ENCODE measurements at regions not wholly inside any gene's neighbourhood (a gene's known extent, or its start where the extent isn't known, plus 50 kb on each side); places are given as distances from the start of the nearest gene placed in this dataset.

GRCh38 chr10:14468023-14468441, 137.3 kb upstream of the FRMD4A start:
- FAIRE-seq: no peak

DNA sequence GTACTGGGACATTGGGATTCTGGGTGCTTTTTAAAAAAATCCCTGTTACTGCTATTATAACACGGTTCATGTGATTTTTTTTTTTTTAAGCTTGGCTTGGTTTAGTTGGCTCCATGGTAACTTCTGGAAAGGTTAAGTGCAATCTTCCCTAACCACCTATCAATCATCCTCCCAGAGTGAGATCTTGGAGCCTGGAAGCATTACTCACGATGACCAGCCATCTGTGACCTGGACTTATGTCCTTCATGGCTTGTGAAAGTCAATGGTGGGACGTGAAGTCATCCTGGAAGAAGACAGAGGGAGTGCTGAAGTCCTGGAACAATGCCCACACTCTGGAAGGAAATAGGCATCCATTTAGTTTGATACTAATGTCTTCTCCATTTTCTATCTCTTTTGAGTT, 135.5 kb upstream of the FRMD4A start:
- FAIRE-seq: no peak

DNA sequence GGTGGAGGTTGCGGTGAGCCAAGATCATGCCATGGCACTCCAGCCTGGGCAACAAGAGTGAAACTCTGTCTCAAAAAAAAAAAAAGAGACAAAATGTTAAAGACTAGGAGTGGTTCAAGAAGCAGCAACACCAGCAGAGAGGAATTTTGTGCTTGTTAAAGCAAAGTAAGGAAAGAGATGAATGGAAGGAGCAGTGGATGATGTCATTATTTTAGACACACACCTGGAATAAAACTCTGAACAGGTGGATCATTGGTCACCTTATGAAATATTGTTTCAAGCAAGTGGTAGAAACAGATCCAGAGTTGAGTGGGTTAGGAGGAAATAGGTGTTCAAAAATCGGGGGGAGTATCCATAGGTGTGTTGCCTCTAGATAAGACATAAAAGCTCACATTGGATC, 129.7 kb upstream of the FRMD4A start:
- no peak for FAIRE-seq

- FAIRE-seq: no peak
Measured at GRCh38 chr10:14459665-14460064, 128.9 kb upstream of the FRMD4A start.

- FAIRE-seq: no peak
Measured at GRCh38 chr10:14456870-14457266, 126.1 kb upstream of the FRMD4A start.

DNA sequence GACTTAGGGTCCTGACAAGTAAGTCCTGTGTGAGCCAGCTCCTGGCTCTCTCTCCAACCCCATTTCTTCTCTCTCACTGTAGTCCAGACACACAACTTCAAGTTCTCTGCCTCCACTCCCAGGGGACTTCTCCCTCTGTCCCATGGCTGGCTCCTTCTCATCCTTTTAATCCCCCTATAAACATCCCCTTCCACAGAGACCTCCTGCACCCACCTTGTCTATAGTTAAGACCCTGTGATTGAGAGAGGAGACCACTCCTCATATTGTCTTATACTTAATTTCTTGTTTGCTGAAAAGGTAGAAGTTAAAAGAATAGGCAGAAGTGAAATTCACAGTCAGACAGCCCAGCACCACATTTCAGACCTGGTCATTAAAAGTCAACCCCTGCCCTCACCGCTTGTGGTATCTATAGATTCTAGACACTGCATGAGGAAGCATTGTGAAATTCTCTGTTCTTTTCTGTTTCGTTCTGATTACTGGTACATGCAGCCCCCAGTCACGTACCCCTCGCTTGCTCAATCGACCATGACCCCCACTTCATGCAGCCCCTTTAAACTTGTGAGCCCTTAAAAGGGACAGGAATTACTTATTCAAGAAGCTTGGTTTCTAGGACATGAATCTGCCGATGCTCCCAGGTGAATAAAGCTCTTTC, 125.6 kb upstream of the FRMD4A start:
- no peak for FAIRE-seq

DNA sequence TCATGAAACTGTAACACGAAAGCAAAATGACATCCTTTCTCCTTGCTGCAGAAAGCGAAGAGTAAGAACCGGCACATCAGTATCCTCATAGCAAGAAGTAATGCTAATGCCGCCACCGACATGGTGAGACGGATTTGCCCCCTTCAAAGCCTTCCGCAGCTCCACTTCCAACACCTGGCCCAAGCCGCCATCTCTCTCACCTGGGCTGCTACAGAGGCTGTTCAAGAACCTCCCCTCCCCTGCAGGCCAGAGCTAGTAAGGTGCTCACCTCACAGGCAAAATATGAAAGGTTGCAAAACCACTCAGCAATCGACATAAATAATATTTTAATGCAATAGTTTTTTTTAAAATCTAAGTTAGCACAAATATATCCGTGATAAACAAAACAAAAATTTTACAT, 123.9 kb upstream of the FRMD4A start:
- FAIRE-seq: no peak

GRCh38 chr10:14454206-14454605, 123.5 kb upstream of the FRMD4A start:
- no peak for FAIRE-seq

DNA sequence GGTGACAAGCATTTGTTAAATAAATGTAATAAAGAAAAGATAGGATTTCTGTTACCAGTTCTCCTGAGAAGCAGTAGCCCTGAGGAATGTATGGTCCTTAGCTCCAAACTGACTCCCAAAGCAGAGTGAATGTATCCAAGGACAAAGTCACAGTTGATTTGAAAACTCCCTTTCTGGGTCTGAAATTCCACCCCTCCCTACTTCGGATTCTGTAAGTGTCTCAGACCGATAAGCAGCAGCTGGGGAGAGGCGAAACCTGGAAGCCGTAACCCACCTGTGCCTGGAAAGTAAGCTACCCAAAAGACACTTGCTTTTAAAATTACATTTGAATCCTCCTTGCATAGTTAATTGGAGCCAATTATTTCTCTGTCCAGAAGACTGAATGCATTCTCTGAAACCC, 122.9 kb upstream of the FRMD4A start:
- FAIRE-seq: no peak

DNA sequence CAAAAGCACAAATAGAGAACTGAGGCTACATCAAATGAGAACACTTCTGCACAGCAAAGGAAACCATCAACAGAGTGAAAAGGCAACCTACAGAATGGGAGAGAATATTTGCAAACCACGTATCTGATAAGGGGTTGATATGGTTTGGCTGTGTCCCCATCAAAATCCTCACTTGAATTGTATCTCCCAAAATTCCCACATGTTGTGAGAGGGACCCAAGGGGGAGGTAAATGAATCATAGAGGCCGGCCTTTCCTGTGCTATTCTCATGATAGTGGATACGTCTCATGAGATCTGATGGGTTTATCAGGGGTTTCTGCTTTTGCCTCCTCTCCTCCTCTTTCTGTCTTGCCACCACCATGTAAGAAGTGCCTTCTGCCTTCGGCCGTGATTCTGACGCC, 120.6 kb upstream of the FRMD4A start:
- FAIRE-seq: no peak

DNA sequence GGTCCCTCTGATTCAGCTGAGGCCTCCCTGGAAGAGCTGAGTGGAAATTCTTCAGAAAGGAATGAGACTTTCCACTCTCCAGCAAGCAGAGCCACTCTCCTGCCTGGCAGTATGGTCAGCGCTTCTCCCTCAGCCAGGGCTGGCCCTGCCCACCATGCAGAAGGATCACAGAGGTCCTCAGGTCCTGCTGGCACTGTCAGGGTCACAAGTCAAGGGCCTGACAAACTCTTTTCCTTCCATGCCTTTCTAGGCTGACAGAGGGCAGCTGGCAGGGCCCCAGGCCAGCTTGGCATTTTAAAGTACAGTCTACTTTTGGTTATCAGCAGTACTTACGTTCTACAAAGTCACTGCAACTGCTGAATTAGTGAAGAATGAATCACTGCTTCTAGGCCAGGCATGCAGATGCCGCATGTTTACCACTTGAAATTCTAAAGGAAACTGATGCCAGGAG, 119.3 kb upstream of the FRMD4A start:
- FAIRE-seq: no peak

- FAIRE-seq: no peak
Measured at GRCh38 chr10:14449293-14449815, 118.6 kb upstream of the FRMD4A start.

DNA sequence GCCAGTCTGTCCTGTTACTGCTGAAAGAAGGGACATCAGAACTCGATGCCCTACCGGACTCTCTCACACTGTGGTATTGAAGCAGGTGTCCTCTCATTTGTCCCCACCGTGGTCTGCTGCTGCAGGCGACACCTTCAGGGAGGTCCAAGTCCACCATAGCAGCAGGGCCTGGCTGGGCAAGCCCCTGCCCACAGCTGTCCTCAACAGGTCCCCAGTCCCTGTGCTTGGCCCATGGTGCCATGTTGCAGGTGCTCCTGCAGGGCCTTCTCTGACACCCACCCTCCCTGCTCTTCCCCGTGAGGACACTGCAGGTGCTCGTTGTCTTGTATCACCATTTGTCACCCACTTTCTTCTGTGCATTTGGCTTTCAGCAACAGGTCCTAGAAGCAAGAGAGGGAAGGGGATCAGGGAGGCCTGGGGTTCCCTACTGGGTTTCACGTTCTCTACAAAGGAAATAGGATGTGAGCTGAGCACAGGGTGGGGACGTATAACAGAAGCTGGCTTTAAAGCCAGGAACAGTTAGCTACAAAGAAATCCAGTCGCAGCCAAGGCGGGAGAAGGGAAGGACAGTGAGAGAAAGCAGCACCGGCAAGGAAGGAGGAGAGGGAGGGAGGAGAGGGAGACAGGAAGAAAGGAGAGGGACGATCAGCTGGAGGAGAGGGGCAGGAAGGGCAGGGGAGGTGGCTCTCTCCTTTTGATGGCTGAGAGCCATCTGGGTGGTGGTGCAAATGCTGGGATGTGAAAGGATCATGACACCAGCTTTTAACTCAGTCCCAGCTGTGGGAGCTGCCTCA, 117.7 kb upstream of the FRMD4A start:
- no peak for FAIRE-seq

DNA sequence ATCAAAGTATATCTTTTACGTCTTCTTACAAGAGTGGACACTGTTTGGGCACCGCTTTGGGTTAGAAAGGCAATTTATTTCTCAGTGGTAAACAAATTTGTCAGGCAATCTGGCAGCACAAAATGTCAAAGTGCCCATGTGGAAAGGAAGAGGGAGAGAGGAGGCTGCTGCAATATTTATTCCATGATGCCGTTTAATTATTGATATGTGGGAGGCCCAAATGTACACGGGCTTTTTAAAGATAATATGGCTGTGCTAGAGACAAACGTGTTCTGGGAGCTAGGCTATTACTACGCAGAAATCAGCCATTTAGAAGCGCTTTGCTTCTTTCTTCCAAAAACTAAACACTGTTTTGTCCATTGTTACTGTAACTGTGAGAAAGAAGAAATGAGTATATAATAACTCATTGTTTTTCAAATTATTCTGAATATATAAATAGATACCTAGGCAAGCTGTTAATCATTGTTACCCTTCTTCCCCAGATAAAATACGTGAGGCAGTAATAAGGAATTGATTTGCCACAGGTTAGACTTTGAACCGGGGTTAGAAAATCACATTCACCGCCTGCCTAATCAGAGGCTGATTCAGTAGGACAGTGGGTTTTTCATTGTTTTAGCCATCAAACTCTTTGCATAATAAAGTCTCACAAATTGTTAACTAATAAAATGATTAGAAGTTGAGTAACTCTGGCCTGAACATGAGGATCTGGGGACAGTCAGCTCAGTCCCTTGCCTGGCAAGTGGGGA, 116.5 kb upstream of the FRMD4A start:
- no peak for FAIRE-seq

GRCh38 chr10:14439451-14440259, 108.9 kb upstream of the FRMD4A start:
- no peak for FAIRE-seq

DNA sequence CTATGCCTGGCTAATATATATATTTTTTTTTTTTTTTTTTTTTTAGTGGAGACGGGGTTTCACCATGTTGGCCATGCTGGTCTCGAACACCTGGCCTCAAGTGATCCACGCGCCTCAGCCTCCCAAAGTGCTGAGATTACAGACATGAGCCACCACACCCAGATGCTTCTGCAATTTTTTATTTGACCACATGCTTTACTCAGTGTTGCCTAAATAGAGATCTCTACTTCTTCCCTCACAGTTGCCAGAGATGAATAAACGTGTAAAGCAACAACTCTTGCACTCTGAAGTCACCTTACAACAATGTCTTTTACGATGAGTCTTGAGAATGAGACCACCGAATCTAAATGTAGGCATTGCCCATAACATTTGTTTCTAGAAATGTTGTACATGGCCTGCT, 107.9 kb upstream of the FRMD4A start:
- FAIRE-seq: no peak

- no peak for FAIRE-seq
Measured at GRCh38 chr10:14438057-14438456, 107.3 kb upstream of the FRMD4A start.

DNA sequence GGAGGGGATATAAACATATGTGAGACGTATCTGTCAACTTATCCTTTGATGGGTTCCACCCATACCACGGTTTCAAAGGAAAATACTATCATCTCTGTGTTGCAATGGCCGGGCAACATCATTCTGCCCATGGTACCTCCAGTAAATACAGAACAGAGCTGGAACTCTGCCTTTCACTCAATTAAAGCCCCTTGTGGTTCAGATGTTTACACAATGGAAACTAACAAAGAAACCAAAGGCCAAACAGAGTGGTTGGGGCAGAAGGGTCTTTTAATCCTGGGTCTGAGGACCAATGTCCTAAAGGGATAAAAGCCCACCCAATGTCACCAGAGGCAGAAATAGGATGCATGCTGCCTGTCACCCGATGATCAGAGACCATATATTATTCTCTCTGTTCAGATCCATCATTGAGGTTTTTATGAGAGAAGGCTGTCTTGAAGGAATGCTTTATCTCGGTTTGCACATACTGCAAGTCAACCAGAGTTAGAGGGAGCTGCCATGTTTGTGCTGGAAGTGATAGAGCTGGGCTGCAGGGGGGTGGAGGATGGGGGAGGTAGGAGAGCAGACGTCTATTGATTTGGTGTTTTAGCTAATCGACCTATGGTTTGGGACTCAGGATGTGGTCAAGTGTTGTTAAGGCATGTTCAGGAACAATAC, 105.4 kb upstream of the FRMD4A start:
- FAIRE-seq: no peak

DNA sequence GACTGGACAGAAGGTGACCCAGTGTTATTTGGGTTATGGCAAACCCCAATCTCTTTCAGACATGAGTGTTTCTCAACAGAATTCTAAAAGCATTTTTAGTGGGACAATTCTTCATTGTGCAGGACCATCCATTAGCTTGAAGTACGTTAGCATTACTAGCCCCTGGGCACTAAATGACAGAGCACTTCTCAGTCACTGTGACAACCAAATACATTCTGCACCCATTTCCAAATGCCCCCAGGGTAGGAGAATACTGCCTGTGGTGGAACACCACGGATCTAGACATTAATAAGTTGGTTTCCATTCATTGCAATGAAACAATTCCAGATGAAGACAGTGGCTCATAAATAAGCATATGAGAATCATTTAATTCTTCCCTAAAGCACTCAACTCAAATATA, 102.4 kb upstream of the FRMD4A start:
- no peak for FAIRE-seq

DNA sequence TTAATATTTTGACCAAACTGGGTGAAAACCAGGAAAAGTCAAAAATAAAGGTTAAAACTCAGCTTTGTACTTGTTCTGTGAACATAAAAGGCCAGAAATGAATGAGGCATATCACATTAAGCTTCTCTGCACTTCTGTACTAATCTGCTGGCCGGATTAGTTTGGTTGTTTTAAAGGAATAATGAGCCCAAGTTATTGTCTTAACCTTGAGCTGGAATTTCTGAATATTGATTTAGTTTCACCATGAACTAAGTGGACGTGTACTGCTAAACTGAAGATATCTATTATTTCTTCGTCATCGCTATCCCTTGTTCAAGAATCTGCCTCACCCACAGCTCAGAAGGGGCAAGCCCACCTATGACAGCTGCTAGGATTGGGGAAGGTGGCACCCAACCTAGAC, 101.1 kb upstream of the FRMD4A start:
- no peak for FAIRE-seq

GRCh38 chr10:14429043-14429700, 98.4 kb upstream of the FRMD4A start:
- no peak for FAIRE-seq

DNA sequence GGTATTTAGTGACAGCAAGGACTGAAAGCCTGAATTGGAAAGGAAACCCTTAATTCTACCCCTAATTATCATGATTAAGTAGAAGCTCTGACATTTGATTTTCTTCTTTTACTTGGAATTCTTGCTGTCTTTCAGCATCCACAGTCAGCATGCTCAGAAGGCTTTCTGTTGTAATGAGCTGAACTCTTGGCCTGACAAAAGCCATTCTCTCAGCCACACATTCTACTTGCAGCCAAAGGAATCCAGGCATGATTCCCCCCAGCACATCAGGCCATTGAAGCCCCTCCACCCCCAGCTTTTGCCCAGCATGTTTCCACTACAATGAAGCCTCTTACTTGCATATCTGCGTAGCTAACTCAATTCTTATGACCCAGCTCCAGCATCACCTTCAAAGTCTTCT, 94.3 kb upstream of the FRMD4A start:
- FAIRE-seq: no peak
